ENCODE measurements at regions not wholly inside any gene's neighbourhood (a gene's known extent, or its start where the extent isn't known, plus 50 kb on each side); places are given as distances from the start of the nearest gene placed in this dataset.

- no peak overlapping the region for H3K4me3 ChIP-seq (ENCODE audit: insufficient read length, low read depth)
- H3K9me3 ChIP-seq (ENCODE audit: insufficient read depth, low read length), result no peaks in the 10 kb centered on the region
- H3K9ac ChIP-seq (ENCODE audit: insufficient read length, low read depth), result no peak overlapping the region
- TF ChIP-seq SUZ12 (IDR thresholded peaks at IDR 0.05; ENCODE audit: extremely low read depth, insufficient read depth, insufficient read length) (no peak), YY1 (IDR thresholded peaks at IDR 0.05; ENCODE audit: insufficient read depth, insufficient read length) (no peak), ZNF274 (IDR thresholded peaks at IDR 0.05; ENCODE audit: low read depth, low read length) (no peak)
- no peaks in the 10 kb centered on the region for H3K36me3 ChIP-seq (ENCODE audit: insufficient read depth, insufficient read length, low read length)
- no peaks in the 10 kb centered on the region for H3K27me3 ChIP-seq (ENCODE audit: insufficient read depth, insufficient read length)
- DNase-seq (ENCODE audit: low read depth, low spot score), result no peak
- H3K4me1 ChIP-seq (ENCODE audit: insufficient read depth, insufficient read length), result no peaks in the 10 kb centered on the region
Measured at GRCh38 chr10:64067009-64067606, 545.9 kb downstream of the REEP3 start.

DNA sequence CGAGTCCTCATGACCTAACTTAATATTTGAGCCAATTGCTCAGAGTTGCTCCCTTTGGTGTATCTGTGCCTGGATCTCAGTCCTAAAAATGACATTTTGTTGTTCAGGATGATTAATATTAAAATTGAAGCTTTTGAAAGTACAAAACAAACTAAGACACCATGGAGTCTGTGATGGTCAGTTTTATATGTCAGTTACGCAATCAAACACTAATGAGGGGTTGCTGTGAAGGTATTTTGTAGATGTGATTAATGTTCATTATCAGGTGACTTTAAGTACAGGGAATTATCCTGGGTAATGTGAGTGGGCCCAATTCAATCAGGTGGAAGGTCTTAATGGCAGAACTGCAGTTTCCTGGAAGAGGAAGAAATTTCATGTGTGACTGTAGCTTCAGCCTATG is 546.7 kb downstream of the REEP3 start:
- Histone ChIP-seq H3K36me3 (ENCODE audit: insufficient read depth, insufficient read length, low read length) (no peaks in the 10 kb centered on the region), H3K9me3 (ENCODE audit: insufficient read depth, low read length) (no peaks in the 10 kb centered on the region)

DNA sequence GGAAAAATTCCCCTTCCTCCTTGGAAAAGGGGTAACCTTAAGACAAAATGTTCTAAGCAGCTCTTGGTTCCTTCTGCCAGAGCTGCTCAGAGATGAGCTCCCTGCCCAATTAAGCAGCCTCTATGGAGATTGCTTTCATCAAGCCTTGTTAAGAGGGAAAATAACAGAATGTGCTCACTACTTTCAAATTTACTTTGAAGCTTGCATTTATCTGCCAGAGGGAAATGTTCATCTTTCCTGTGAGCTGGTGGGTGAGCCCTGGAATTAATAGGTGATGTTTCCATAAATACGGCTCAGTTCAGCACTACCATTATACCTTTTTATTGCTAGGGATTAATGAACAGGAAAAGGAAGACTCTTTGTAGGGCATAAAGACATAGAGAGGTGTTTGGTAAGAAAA is 549.0 kb downstream of the REEP3 start:
- no peak for TF ChIP-seq ZNF274 (IDR thresholded peaks at IDR 0.05; ENCODE audit: low read depth, low read length)
- no peak for TF ChIP-seq YY1 (IDR thresholded peaks at IDR 0.05; ENCODE audit: insufficient read depth, insufficient read length)
- TF ChIP-seq SUZ12 (IDR thresholded peaks at IDR 0.05; ENCODE audit: extremely low read depth, insufficient read depth, insufficient read length), result no peak
- H3K9me3 ChIP-seq (ENCODE audit: insufficient read depth, low read length), result no peaks in the 10 kb centered on the region
- DNase-seq (ENCODE audit: low read depth, low spot score), result no peak
- H3K4me1 ChIP-seq (ENCODE audit: insufficient read depth, insufficient read length), result no peaks in the 10 kb centered on the region
- H3K27me3 ChIP-seq (ENCODE audit: insufficient read depth, insufficient read length), result no peaks in the 10 kb centered on the region
- H3K4me3 ChIP-seq (ENCODE audit: insufficient read length, low read depth), result no peak overlapping the region
- no peaks in the 10 kb centered on the region for H3K36me3 ChIP-seq (ENCODE audit: insufficient read depth, insufficient read length, low read length)
- H3K9ac ChIP-seq (ENCODE audit: insufficient read length, low read depth), result no peak overlapping the region

More for the DNA sequence above, 546.7 kb downstream of the REEP3 start:
- Histone ChIP-seq H3K4me1 (ENCODE audit: insufficient read depth, insufficient read length) (no peaks in the 10 kb centered on the region), H3K9ac (ENCODE audit: insufficient read length, low read depth) (no peak overlapping the region), H3K4me3 (ENCODE audit: insufficient read length, low read depth) (no peak overlapping the region), H3K27me3 (ENCODE audit: insufficient read depth, insufficient read length) (no peaks in the 10 kb centered on the region)
- no peak for DNase-seq (ENCODE audit: low read depth, low spot score)
- TF ChIP-seq ZNF274 (IDR thresholded peaks at IDR 0.05; ENCODE audit: low read depth, low read length) (no peak), SUZ12 (IDR thresholded peaks at IDR 0.05; ENCODE audit: extremely low read depth, insufficient read depth, insufficient read length) (no peak), YY1 (IDR thresholded peaks at IDR 0.05; ENCODE audit: insufficient read depth, insufficient read length) (no peak)

- TF ChIP-seq ZNF274 (IDR thresholded peaks at IDR 0.05; ENCODE audit: low read depth, low read length), result no peak
- TF ChIP-seq SUZ12 (IDR thresholded peaks at IDR 0.05; ENCODE audit: extremely low read depth, insufficient read depth, insufficient read length), result no peak
- no peak for TF ChIP-seq YY1 (IDR thresholded peaks at IDR 0.05; ENCODE audit: insufficient read depth, insufficient read length)
- Histone ChIP-seq H3K4me3 (ENCODE audit: insufficient read length, low read depth) (no peak overlapping the region), H3K36me3 (ENCODE audit: insufficient read depth, insufficient read length, low read length) (no peaks in the 10 kb centered on the region), H3K27me3 (ENCODE audit: insufficient read depth, insufficient read length) (no peaks in the 10 kb centered on the region), H3K9ac (ENCODE audit: insufficient read length, low read depth) (no peak overlapping the region), H3K9me3 (ENCODE audit: insufficient read depth, low read length) (no peaks in the 10 kb centered on the region), H3K4me1 (ENCODE audit: insufficient read depth, insufficient read length) (no peaks in the 10 kb centered on the region)
- no peak for DNase-seq (ENCODE audit: low read depth, low spot score)
Measured at GRCh38 chr10:64071218-64071617, 550.0 kb downstream of the REEP3 start.

DNA sequence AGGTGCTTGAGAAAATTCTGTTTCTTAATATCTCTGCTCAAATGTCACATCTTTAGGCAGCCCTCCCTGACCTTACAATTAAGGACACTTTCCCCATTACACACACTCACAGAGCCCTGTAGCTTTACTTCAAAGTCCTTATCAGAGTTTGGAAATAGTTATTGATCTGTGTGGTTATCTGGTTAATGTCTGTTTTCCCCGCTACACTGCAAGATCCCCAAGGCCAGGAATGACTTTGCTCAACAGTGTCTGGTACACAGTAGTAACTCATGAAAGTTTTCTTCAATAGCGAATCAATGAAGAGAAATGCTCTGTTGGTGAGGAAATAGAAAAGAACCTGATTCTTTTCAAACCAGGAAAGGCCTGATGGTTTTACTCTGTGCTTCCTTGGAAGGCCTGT is 554.4 kb downstream of the REEP3 start:
- H3K4me3 ChIP-seq (ENCODE audit: insufficient read length, low read depth), result no peak overlapping the region
- H3K36me3 ChIP-seq (ENCODE audit: insufficient read depth, insufficient read length, low read length), result no peaks in the 10 kb centered on the region
- H3K9me3 ChIP-seq (ENCODE audit: insufficient read depth, low read length), result no peaks in the 10 kb centered on the region
- no peak overlapping the region for H3K9ac ChIP-seq (ENCODE audit: insufficient read length, low read depth)
- TF ChIP-seq SUZ12 (IDR thresholded peaks at IDR 0.05; ENCODE audit: extremely low read depth, insufficient read depth, insufficient read length) (no peak), ZNF274 (IDR thresholded peaks at IDR 0.05; ENCODE audit: low read depth, low read length) (no peak), YY1 (IDR thresholded peaks at IDR 0.05; ENCODE audit: insufficient read depth, insufficient read length) (no peak)
- H3K4me1 ChIP-seq (ENCODE audit: insufficient read depth, insufficient read length), result no peaks in the 10 kb centered on the region
- no peak for DNase-seq (ENCODE audit: low read depth, low spot score)
- no peaks in the 10 kb centered on the region for H3K27me3 ChIP-seq (ENCODE audit: insufficient read depth, insufficient read length)

GRCh38 chr10:64076322-64076940 is 555.2 kb downstream of the REEP3 start:
- no peaks in the 10 kb centered on the region for H3K36me3 ChIP-seq (ENCODE audit: insufficient read depth, insufficient read length, low read length)
- no peak overlapping the region for H3K4me3 ChIP-seq (ENCODE audit: insufficient read length, low read depth)
- no peaks in the 10 kb centered on the region for H3K4me1 ChIP-seq (ENCODE audit: insufficient read depth, insufficient read length)
- H3K27me3 ChIP-seq (ENCODE audit: insufficient read depth, insufficient read length), result no peaks in the 10 kb centered on the region
- no peaks in the 10 kb centered on the region for H3K9me3 ChIP-seq (ENCODE audit: insufficient read depth, low read length)
- H3K9ac ChIP-seq (ENCODE audit: insufficient read length, low read depth), result no peak overlapping the region
- DNase-seq (ENCODE audit: low read depth, low spot score), result no peak
- TF ChIP-seq SUZ12 (IDR thresholded peaks at IDR 0.05; ENCODE audit: extremely low read depth, insufficient read depth, insufficient read length) (no peak), YY1 (IDR thresholded peaks at IDR 0.05; ENCODE audit: insufficient read depth, insufficient read length) (no peak), ZNF274 (IDR thresholded peaks at IDR 0.05; ENCODE audit: low read depth, low read length) (no peak)

DNA sequence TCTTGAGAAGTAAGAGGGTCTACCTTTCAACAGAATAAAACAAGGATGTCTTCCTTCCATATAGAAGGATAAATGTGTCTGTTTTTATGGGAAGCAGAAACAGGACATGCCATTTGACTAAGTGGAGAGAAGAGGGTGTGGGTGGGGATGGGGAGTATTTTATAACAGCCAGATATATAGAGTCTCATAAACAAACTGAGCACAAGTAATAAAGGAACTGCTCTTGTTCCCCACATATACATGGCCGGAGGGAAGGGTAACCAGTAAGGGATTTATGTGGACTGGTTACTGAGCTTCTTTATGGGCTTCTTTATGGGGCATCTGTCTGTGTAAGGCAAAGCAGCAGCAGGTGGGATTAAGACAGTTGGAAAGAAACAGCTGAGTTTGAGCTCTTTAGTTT is 558.1 kb downstream of the REEP3 start:
- TF ChIP-seq YY1 (IDR thresholded peaks at IDR 0.05; ENCODE audit: insufficient read depth, insufficient read length) (no peak), ZNF274 (IDR thresholded peaks at IDR 0.05; ENCODE audit: low read depth, low read length) (no peak), SUZ12 (IDR thresholded peaks at IDR 0.05; ENCODE audit: extremely low read depth, insufficient read depth, insufficient read length) (no peak)
- no peaks in the 10 kb centered on the region for H3K4me1 ChIP-seq (ENCODE audit: insufficient read depth, insufficient read length)
- no peaks in the 10 kb centered on the region for H3K36me3 ChIP-seq (ENCODE audit: insufficient read depth, insufficient read length, low read length)
- no peaks in the 10 kb centered on the region for H3K9me3 ChIP-seq (ENCODE audit: insufficient read depth, low read length)
- no peak overlapping the region for H3K9ac ChIP-seq (ENCODE audit: insufficient read length, low read depth)
- H3K27me3 ChIP-seq (ENCODE audit: insufficient read depth, insufficient read length), result no peaks in the 10 kb centered on the region
- DNase-seq (ENCODE audit: low read depth, low spot score), result no peak
- H3K4me3 ChIP-seq (ENCODE audit: insufficient read length, low read depth), result no peak overlapping the region

Data from NT2/D1 (cell line).